Esophagus muscularis mucosa (tissue), 4 donors: ENCODE measurements at regions not wholly inside any gene's neighbourhood (a gene's known extent, or its start where the extent isn't known, plus 50 kb on each side); places are given as distances from the start of the nearest gene placed in this dataset.

Experiments
- DNase-seq: peaks from one replicate; pipeline ENCODE4 v3.0.0-alpha.2; 2017; ENCODE audit errors: extremely low spot score
- H3K27ac ChIP-seq, 4 donors: fragments of 200-600 bp; sonication (generic); replicated peaks in 1 of 4; 1 replicate in 3 of 4; 2 replicates in 1 of 4; pipeline ENCODE4 v1.5.1; 2016 to 2019; ENCODE audit warnings: mild to moderate bottlenecking in 1 of 4
- H3K27me3 ChIP-seq, 4 donors: fragments of 200-600 bp; sonication (generic); one replicate each; pipeline versions ENCODE4 v1.5.1 to v1.6.0; 2016 to 2019
- H3K36me3 ChIP-seq, 4 donors: fragments of 200-600 bp; sonication (generic); one replicate each; pipeline ENCODE4 v1.5.1; 2016 to 2019
- H3K4me1 ChIP-seq, 4 donors: fragments of 200-600 bp; sonication (generic); one replicate each; pipeline ENCODE4 v1.5.1; 2016 to 2019
- H3K4me3 ChIP-seq, 4 donors: fragments of 200-600 bp; sonication (generic); 1 replicate in 2 of 4; 2 replicates in 2 of 4; pipeline ENCODE4 v1.5.1; 2016 to 2019; ENCODE audit warnings: mild to moderate bottlenecking in 4 of 4, moderate library complexity in 1 of 4
- H3K9me3 ChIP-seq, 4 donors: fragments of 200-600 bp; sonication (generic); 1 replicate in 3 of 4; 2 replicates in 1 of 4; pipeline ENCODE4 v1.5.1; 2016 to 2019
- EP300 ChIP-seq: sonication (generic); formaldehyde crosslinking; IDR thresholded peaks from one replicate; pipeline ENCODE4 v1.6.1; 2017; ENCODE audit warnings: antibody characterized with exemption
- POLR2A ChIP-seq: fragments of 450-650 bp; IDR thresholded peaks from one replicate; pipeline ENCODE4 v1.6.1; 2017; ENCODE audit warnings: antibody characterized with exemption, moderate library complexity, mild to moderate bottlenecking, low read depth
- POLR2AphosphoS5 ChIP-seq, 2 donors: sonication (generic); formaldehyde crosslinking; IDR thresholded peaks; one replicate each; pipeline ENCODE4 v1.6.1; 2017; ENCODE audit warnings: antibody characterized with exemption in 2 of 2
- WGBS: methylation state at CpG from one replicate; pipeline ENCODE4 v1.1.5; 2018; 5-methylcytosine and 5-hydroxymethylcytosine counted together
- intact Hi-C: fragments of 100-400 bp; cut with DNase I; formaldehyde crosslinking; loops from one replicate; pipeline ENCODE4 v1.15.1; 2023
- TF ChIP-seq, protein P1 (sequence below), 3 experiments: fragments of 200-600 bp in 2 of 3; fragments of 450-650 bp in 1 of 3; sonication (generic) in 2 of 3; IDR thresholded peaks; one replicate each; pipeline ENCODE4 v1.5.1; 2017 to 2019; ENCODE audit warnings: antibody characterized with exemption in 3 of 3, mild to moderate bottlenecking in 2 of 3, moderate library complexity in 1 of 3

GRCh38 chr13:97781891-97782305 lies 171.6 kb upstream of the IPO5 start:
- no peak for TF ChIP-seq EP300
- TF ChIP-seq POLR2AphosphoS5 (IDR thresholded peaks at IDR 0.05), result no peak
- TF ChIP-seq, protein P1, sequence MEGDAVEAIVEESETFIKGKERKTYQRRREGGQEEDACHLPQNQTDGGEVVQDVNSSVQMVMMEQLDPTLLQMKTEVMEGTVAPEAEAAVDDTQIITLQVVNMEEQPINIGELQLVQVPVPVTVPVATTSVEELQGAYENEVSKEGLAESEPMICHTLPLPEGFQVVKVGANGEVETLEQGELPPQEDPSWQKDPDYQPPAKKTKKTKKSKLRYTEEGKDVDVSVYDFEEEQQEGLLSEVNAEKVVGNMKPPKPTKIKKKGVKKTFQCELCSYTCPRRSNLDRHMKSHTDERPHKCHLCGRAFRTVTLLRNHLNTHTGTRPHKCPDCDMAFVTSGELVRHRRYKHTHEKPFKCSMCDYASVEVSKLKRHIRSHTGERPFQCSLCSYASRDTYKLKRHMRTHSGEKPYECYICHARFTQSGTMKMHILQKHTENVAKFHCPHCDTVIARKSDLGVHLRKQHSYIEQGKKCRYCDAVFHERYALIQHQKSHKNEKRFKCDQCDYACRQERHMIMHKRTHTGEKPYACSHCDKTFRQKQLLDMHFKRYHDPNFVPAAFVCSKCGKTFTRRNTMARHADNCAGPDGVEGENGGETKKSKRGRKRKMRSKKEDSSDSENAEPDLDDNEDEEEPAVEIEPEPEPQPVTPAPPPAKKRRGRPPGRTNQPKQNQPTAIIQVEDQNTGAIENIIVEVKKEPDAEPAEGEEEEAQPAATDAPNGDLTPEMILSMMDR (IDR thresholded peaks at IDR 0.05), result no peak
- TF ChIP-seq POLR2A, result no peak
- Histone ChIP-seq H3K27me3 (no peaks in the 10 kb centered on the region), H3K9me3 (peaks cover 0 to 7% (median 1%) of the 10 kb centered on the region in 4 donors), H3K4me3 (no peak overlapping the region), H3K36me3 (no peaks in the 10 kb centered on the region), H3K27ac (no peak overlapping the region), H3K4me1 (no peaks in the 10 kb centered on the region)
- no peak for DNase-seq
- intact Hi-C loops, result no loop called here
- 92% methylated on average over 2 of the region's 2 CpGs for WGBS

DNA sequence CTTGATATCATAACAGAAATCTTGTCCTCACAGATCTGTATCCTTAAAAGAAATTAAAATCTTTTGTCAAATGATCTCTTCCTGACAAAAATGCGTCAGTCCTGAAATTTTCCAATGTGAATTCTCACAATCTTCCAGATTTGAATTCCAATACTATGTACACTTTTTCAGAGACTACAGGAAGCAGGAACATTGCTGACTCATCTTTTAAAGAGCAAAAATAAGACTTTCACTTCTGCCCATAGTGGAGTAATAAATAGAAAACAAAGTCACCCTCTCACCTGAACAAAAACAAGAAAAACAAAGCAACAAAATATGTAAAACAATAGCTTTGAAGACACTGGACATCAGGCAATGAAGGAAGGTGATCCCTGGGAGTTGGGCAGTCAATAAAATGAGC lies 167.0 kb upstream of the IPO5 start:
- intact Hi-C loops, result no loop called here
- Histone ChIP-seq H3K36me3 (no peaks in the 10 kb centered on the region), H3K4me3 (no peak overlapping the region), H3K4me1 (no peaks in the 10 kb centered on the region), H3K27ac (no peak overlapping the region), H3K9me3 (peaks cover 0 to 27% (median 3%) of the 10 kb centered on the region in 4 donors), H3K27me3 (no peaks in the 10 kb centered on the region)
- 69% methylated on average over 1 of the region's 1 CpG for WGBS
- DNase-seq, result no peak
- no peak for TF ChIP-seq POLR2A
- no peak for TF ChIP-seq POLR2AphosphoS5 (IDR thresholded peaks at IDR 0.05)

GRCh38 chr13:97797553-97797952 lies 155.9 kb upstream of the IPO5 start:
- Histone ChIP-seq H3K27ac (no peak overlapping the region), H3K4me3 (no peak overlapping the region), H3K4me1 (no peaks in the 10 kb centered on the region), H3K27me3 (no peaks in the 10 kb centered on the region), H3K36me3 (no peaks in the 10 kb centered on the region), H3K9me3 (peaks cover 0 to 27% (median 13%) of the 10 kb centered on the region in 4 donors)
- TF ChIP-seq, protein P1 (IDR thresholded peaks at IDR 0.05), result no peak
- TF ChIP-seq POLR2AphosphoS5 (IDR thresholded peaks at IDR 0.05) (no peak), EP300 (no peak), POLR2A (no peak)
- intact Hi-C loops, result no loop called here
- 71% methylated on average over 4 of the region's 4 CpGs for WGBS
- DNase-seq, result no peak

DNA sequence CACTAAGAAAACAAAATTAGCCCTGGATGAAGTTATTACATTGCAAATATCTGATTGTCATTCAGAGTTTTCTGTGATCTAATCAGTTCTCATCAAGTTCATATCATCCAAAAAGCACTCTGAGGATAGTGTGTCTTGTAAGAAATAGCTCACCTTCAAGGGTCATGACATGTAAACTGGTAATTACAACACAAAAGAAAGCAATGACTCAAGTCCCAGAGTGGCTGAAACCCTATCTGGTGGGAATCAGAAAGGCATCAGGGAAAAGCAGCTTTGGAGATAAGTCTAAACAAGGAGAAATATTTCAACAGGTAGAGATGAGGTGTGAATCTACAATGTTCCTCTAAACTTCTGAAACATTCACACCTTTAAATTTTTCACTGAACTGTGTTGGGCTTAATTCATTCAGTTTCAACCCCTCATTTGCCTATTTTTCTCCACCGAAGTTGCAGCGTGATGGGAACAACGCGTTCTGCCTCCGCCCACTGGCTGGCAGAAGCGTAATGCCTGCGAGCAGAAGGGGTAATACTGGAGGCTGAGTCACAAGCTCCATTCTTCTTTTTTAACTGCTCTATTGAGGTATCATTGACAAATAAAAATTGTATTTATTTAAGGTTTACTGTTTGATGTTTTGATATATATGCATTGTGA lies 155.2 kb upstream of the IPO5 start:
- Histone ChIP-seq H3K36me3 (no peaks in the 10 kb centered on the region), H3K27ac (no peak overlapping the region), H3K4me3 (no peak overlapping the region), H3K4me1 (no peaks in the 10 kb centered on the region), H3K9me3 (peaks cover 0 to 19% (median 9%) of the 10 kb centered on the region in 4 donors), H3K27me3 (no peaks in the 10 kb centered on the region)
- no peak for DNase-seq
- no peak for TF ChIP-seq EP300
- no peak for TF ChIP-seq POLR2A
- no peak for TF ChIP-seq POLR2AphosphoS5 (IDR thresholded peaks at IDR 0.05)
- TF ChIP-seq, protein P1 (IDR thresholded peaks at IDR 0.05), result no peak
- 84% methylated on average over 7 of the region's 7 CpGs for WGBS
- intact Hi-C loops, result no loop called here

DNA sequence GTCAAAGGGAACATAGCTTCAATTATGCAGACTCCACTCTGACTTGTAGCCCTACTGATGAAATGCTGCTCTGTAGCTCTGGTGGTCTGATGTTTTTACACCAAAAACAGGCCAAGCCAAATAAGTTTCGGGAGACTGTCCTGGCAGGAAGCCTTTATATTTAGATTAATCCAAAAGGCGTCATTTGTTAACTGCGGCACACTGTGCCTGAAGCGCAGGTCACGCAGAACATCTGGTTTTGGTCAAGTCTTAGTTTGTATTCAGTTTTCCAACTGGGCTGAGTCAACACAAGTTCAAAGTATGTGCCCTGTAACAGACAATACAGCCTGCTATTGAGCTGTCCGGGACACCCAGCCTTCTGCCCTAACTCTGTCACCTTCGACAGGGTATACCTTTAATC lies 154.6 kb upstream of the IPO5 start:
- no peaks in the 10 kb centered on the region for H3K4me1 ChIP-seq
- DNase-seq, result no peak
- no peak overlapping the region for H3K27ac ChIP-seq
- no peaks in the 10 kb centered on the region for H3K36me3 ChIP-seq
- no peak for TF ChIP-seq POLR2A
- TF ChIP-seq POLR2AphosphoS5 (IDR thresholded peaks at IDR 0.05), result no peak
- TF ChIP-seq EP300, result no peak
- TF ChIP-seq, protein P1 (IDR thresholded peaks at IDR 0.05), result no peak
- 46% methylated on average over 7 of the region's 7 CpGs for WGBS
- H3K4me3 ChIP-seq, result no peak overlapping the region
- H3K27me3 ChIP-seq, result peaks cover 0 to 3% (median 0%) of the 10 kb centered on the region in 4 donors
- intact Hi-C loops, result no loop called here
- peaks cover 0 to 14% (median 6%) of the 10 kb centered on the region in 4 donors for H3K9me3 ChIP-seq
